ENCODE measurements at regions not wholly inside any gene's neighbourhood (a gene's known extent, or its start where the extent isn't known, plus 50 kb on each side); places are given as distances from the start of the nearest gene placed in this dataset.

DNA sequence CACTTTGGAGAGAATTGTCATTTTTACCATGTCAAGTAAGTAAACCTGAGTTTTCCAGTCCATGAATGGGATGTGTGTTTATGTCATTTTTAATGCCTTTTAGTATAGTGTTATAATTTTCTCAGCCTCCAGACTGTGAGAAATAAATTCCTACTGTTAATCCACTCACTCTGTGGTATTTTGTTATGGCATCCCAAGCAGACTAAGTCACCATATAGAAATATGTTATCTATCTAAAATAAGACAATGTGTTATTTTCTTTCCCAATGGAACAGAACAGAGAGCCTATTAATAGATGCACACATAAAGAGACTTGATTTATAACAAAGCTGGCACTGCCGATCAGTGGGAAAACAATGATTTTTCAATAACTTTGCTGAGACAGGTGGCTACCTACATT lies 70.2 kb upstream of the SLC4A11 start:
- TF ChIP-seq POLR2A (IDR thresholded peaks at IDR 0.05; ENCODE audit: low read depth, low read length) (no peak), POU2F2 (IDR thresholded peaks at IDR 0.05; ENCODE audit: borderline replicate concordance, low read depth, low read length) (no peak), BRCA1 (IDR thresholded peaks at IDR 0.05; ENCODE audit: low read depth, low read length) (no peak), EZH2 (IDR thresholded peaks at IDR 0.05; ENCODE audit: borderline replicate concordance, control insufficient read depth, low read depth, low read length) (no peak)
- TF ChIP-seq, protein P1, sequence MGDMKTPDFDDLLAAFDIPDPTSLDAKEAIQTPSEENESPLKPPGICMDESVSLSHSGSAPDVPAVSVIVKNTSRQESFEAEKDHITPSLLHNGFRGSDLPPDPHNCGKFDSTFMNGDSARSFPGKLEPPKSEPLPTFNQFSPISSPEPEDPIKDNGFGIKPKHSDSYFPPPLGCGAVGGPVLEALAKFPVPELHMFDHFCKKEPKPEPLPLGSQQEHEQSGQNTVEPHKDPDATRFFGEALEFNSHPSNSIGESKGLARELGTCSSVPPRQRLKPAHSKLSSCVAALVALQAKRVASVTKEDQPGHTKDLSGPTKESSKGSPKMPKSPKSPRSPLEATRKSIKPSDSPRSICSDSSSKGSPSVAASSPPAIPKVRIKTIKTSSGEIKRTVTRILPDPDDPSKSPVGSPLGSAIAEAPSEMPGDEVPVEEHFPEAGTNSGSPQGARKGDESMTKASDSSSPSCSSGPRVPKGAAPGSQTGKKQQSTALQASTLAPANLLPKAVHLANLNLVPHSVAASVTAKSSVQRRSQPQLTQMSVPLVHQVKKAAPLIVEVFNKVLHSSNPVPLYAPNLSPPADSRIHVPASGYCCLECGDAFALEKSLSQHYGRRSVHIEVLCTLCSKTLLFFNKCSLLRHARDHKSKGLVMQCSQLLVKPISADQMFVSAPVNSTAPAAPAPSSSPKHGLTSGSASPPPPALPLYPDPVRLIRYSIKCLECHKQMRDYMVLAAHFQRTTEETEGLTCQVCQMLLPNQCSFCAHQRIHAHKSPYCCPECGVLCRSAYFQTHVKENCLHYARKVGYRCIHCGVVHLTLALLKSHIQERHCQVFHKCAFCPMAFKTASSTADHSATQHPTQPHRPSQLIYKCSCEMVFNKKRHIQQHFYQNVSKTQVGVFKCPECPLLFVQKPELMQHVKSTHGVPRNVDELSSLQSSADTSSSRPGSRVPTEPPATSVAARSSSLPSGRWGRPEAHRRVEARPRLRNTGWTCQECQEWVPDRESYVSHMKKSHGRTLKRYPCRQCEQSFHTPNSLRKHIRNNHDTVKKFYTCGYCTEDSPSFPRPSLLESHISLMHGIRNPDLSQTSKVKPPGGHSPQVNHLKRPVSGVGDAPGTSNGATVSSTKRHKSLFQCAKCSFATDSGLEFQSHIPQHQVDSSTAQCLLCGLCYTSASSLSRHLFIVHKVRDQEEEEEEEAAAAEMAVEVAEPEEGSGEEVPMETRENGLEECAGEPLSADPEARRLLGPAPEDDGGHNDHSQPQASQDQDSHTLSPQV (IDR thresholded peaks at IDR 0.05), result no peak
- TF ChIP-seq, protein P2, sequence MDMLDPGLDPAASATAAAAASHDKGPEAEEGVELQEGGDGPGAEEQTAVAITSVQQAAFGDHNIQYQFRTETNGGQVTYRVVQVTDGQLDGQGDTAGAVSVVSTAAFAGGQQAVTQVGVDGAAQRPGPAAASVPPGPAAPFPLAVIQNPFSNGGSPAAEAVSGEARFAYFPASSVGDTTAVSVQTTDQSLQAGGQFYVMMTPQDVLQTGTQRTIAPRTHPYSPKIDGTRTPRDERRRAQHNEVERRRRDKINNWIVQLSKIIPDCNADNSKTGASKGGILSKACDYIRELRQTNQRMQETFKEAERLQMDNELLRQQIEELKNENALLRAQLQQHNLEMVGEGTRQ (IDR thresholded peaks at IDR 0.05; ENCODE audit: borderline replicate concordance, low read depth, low read length), result no peak
- TF ChIP-seq, protein P3, sequence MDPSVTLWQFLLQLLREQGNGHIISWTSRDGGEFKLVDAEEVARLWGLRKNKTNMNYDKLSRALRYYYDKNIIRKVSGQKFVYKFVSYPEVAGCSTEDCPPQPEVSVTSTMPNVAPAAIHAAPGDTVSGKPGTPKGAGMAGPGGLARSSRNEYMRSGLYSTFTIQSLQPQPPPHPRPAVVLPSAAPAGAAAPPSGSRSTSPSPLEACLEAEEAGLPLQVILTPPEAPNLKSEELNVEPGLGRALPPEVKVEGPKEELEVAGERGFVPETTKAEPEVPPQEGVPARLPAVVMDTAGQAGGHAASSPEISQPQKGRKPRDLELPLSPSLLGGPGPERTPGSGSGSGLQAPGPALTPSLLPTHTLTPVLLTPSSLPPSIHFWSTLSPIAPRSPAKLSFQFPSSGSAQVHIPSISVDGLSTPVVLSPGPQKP (IDR thresholded peaks at IDR 0.05; ENCODE audit: low read depth, low read length), result no peak
